HUES6 (cell line): ENCODE measurements at regions not wholly inside any gene's neighbourhood (a gene's known extent, or its start where the extent isn't known, plus 50 kb on each side); places are given as distances from the start of the nearest gene placed in this dataset.

ENCODE experiments used
- H3K27ac ChIP-seq: 2 replicates; pipeline ENCODE4 v1.7.0; 2013; ENCODE audit warnings: low read depth, mild to moderate bottlenecking, low read length, inconsistent platforms
- H3K27me3 ChIP-seq: 2 replicates; pipeline ENCODE4 v1.6.1; 2013; ENCODE audit warnings: low read length; ENCODE audit not compliant: control insufficient read depth, insufficient read depth
- H3K36me3 ChIP-seq: 2 replicates; pipeline ENCODE4 v1.6.1; 2013; ENCODE audit warnings: low read length; ENCODE audit not compliant: control insufficient read depth, insufficient read depth
- H3K4me1 ChIP-seq: 2 replicates; pipeline ENCODE4 v1.6.1; 2013; ENCODE audit warnings: low read length; ENCODE audit not compliant: control insufficient read depth, insufficient read depth
- H3K4me3 ChIP-seq: 2 replicates; pipeline ENCODE4 v1.5.1; 2013; ENCODE audit warnings: low read depth, low read length
- H3K9ac ChIP-seq: one replicate; pipeline ENCODE4 v1.6.1; 2013; ENCODE audit warnings: mild to moderate bottlenecking, low read length
- H3K9me3 ChIP-seq: 2 replicates; pipeline ENCODE4 v1.6.1; 2013; ENCODE audit warnings: low read depth, low read length; ENCODE audit not compliant: control insufficient read depth, insufficient read depth

DNA sequence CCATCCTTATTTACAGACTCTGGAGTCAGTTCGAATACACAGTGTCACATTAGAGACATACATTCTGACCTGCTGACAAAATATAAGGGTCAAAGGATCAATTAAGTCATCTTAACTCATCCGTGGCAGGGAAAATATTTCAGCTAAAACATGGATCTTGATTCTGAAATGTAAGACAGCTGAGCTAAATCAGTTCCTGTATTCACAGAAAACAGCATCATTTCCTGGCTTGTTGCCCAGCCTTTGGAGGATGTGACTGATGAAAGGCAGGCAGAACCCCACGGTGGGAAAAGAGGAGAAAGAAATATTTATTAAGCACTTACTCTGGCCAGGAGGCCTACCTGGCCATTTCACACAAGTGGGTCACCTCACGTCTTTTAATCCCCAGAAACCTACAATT lies 101.9 kb downstream of the GAS2L3 start:
- no peak overlapping the region for H3K9ac ChIP-seq
- no peaks in the 10 kb centered on the region for H3K9me3 ChIP-seq
- H3K4me3 ChIP-seq, result no peak overlapping the region
- H3K27ac ChIP-seq, result no peak overlapping the region
- H3K36me3 ChIP-seq, result no peaks in the 10 kb centered on the region
- no peaks in the 10 kb centered on the region for H3K27me3 ChIP-seq
- H3K4me1 ChIP-seq, result no peaks in the 10 kb centered on the region

DNA sequence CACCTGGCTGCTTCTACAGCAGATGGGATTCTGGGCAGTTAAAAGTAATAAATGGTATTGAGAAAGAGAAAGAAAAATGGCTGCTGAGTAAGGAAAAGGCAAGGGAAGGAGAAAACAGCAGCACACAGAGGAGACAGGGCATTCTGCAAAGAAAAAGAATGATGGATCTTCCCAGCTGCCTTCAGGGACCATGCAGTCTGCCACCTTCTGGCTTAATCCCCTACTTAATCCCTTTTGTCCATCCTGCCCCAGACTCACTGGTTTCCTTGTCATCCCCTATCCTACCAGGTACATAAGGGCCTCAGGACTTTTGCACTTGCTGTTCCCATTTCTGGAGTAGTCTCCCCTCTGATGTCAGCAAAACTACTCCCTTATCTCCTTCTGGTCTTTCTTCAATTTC lies 107.6 kb downstream of the GAS2L3 start:
- Histone ChIP-seq H3K9me3 (peaks cover 26% of the 10 kb centered on the region), H3K27ac (no peak overlapping the region), H3K4me1 (no peaks in the 10 kb centered on the region), H3K27me3 (no peaks in the 10 kb centered on the region), H3K36me3 (no peaks in the 10 kb centered on the region), H3K9ac (no peak overlapping the region), H3K4me3 (no peak overlapping the region)

DNA sequence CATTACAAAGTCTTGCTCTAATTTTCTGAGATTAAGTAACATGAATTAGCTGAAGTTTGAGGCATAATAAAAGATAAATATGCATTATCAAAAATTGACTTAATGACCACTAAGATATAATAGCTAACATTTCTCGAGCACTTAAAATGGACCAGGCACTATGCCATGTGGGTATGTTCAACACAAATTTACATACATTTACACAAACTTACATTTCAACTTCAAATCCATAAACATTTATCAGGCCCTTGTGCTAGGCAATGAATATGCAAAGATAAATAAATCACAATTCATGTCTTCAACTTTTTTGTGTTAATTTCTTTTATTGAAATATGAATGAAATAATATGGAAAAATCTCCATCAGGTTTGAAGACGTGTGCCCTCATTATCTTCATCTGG lies 108.7 kb downstream of the GAS2L3 start:
- H3K36me3 ChIP-seq, result no peaks in the 10 kb centered on the region
- H3K9ac ChIP-seq, result no peak overlapping the region
- no peak overlapping the region for H3K4me3 ChIP-seq
- H3K27me3 ChIP-seq, result no peaks in the 10 kb centered on the region
- H3K27ac ChIP-seq, result no peak overlapping the region
- H3K9me3 ChIP-seq, result peaks cover 26% of the 10 kb centered on the region
- H3K4me1 ChIP-seq, result no peaks in the 10 kb centered on the region

DNA sequence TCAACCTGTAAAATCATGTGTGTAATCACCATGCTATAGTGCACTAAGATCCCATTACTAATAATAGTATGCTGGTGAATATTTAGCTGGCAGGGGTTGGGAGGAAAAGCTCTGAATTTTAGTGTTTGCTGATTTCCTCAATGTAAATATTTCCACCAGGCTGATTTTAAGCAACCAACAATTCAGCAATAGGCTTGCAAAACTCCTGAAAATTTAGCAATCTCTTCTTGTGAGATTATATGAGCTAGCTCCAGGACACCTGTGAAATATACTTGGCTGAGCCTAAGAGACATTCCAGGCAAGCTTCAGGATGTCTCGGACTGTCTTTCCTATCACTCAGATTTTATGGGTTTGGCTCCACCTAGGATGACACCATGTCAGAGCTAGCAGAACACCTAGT lies 106.9 kb upstream of the ANO4 start:
- Histone ChIP-seq H3K4me1 (no peaks in the 10 kb centered on the region), H3K27me3 (no peaks in the 10 kb centered on the region), H3K4me3 (no peak overlapping the region), H3K36me3 (no peaks in the 10 kb centered on the region), H3K9ac (no peak overlapping the region), H3K9me3 (peaks cover 26% of the 10 kb centered on the region), H3K27ac (no peak overlapping the region)

DNA sequence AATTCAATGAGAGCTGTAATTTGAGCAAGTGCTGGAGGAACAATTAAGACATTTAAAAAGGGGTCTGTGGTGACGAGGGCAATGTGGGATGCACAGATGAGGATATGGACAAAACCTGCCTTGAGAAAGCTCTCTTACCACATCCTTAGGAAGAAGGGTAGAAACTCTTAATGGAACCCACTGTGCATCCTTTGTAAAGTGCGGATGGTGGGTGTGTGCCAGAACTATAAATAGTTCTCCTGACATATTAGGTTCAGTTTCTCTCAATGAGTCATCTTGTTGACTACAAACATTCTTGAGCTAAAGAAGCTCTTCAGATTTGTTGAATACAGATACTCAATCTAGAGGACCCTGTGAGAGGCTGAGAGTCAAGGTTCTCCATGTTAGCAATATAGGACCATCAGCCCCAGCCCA lies 106.1 kb upstream of the ANO4 start:
- H3K9ac ChIP-seq, result no peak overlapping the region
- no peak overlapping the region for H3K27ac ChIP-seq
- no peaks in the 10 kb centered on the region for H3K36me3 ChIP-seq
- no peaks in the 10 kb centered on the region for H3K4me1 ChIP-seq
- H3K4me3 ChIP-seq, result no peak overlapping the region
- peaks cover 24% of the 10 kb centered on the region for H3K9me3 ChIP-seq
- H3K27me3 ChIP-seq, result no peaks in the 10 kb centered on the region

DNA sequence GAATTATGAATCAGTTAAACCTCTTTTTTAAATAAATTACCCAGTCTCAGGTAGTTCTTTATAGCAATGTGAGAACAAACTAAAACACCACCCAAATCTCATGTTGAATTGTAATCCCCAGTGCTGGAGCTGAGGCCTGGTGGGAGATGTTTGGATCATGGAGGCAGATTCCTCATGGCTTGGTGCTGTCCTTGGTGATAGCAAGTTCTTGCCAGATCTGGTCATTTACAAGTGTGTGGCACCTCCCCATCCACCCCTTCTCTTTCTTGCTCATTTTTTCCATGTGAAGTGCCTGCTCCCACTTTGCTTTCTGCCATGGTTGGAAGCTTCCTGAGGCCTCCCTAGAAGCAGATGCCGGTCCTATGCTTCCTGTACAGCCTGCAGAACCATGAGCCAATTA lies 102.1 kb upstream of the ANO4 start:
- Histone ChIP-seq H3K4me1 (no peaks in the 10 kb centered on the region), H3K36me3 (no peaks in the 10 kb centered on the region), H3K9ac (no peak overlapping the region), H3K9me3 (no peaks in the 10 kb centered on the region), H3K4me3 (no peak overlapping the region), H3K27me3 (no peaks in the 10 kb centered on the region), H3K27ac (no peak overlapping the region)

DNA sequence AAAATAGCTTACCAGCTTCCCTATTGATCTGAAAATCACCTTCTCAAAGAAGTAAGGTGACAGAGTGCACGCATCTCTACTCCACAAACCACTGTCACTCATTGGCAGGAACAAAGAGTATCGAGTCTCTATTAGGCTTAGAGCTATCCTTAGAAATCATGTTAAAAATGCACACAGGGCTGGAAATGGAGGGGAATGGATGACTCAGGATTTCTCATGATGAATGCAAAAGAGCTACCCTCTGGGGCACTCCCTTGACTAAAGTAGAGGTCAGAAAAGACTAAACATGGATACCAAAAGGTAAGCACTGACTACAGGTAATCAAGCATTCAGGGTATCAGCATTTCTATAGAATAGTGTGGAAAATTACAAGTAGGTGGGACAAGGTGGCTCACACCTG lies 96.1 kb upstream of the ANO4 start:
- H3K27ac ChIP-seq, result no peak overlapping the region
- H3K36me3 ChIP-seq, result no peaks in the 10 kb centered on the region
- H3K4me3 ChIP-seq, result no peak overlapping the region
- H3K4me1 ChIP-seq, result no peaks in the 10 kb centered on the region
- H3K27me3 ChIP-seq, result no peaks in the 10 kb centered on the region
- H3K9ac ChIP-seq, result no peak overlapping the region
- H3K9me3 ChIP-seq, result no peaks in the 10 kb centered on the region

DNA sequence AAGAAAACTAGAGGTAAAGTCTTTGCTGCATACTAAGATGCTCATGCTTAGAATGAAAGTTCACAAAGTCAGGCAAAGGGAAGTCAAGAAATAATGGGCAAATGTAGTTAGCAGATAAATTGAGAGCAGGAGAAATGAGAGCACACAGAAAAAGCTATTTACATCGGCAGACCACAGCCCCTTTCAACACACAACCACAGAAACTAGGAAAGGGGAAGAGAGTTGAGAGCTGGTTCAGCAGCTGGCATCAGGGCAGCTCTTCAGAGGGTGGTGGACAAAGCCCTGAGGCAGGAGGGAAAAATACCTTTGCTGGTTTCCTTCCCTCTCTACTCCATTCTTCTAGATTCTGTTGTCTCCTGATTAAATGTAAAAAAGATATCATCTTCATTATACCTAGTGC lies 95.4 kb upstream of the ANO4 start:
- Histone ChIP-seq H3K4me1 (no peaks in the 10 kb centered on the region), H3K27ac (no peak overlapping the region), H3K9ac (no peak overlapping the region), H3K36me3 (no peaks in the 10 kb centered on the region), H3K9me3 (no peaks in the 10 kb centered on the region), H3K27me3 (no peaks in the 10 kb centered on the region), H3K4me3 (no peak overlapping the region)

DNA sequence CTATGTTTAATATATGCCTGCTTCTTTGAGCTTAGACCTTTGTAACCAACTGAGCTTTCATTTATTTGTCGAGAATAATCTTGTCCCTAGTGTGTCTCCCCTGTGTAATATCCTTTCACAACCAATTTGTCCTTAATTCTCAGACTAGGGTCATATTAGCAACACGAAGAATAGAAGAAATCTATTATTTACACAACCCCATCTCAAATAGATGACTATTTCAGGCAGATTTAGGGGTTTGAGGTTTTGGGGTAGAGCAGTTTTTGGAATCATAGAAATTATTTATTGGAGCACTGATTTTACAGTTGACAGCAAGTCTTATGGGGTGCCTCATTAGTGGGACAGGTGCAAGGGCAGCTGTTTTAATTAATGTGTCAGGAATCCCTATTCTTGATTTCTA lies 91.2 kb upstream of the ANO4 start:
- Histone ChIP-seq H3K9ac (no peak overlapping the region), H3K4me1 (no peaks in the 10 kb centered on the region), H3K27ac (no peak overlapping the region)

DNA sequence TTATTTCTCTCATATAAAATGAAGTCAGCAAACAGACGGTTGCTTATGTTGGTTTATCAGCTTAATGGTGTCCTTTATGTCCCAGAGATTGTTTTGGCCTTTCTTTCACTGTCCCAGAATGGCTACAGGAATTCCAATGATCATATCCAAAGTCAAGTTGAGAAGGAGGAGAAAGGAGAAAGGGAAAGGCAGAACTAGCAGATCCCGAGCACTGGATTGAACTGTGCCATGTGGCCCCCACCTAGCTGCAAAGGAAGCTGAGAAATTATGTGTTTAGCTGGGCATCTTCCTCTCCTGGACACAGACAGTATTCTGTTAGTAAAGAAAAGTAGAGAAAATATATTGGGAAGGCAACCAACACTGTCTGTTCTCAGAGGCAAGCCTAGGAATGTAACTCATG lies 90.7 kb upstream of the ANO4 start:
- Histone ChIP-seq H3K4me3 (no peak overlapping the region), H3K27me3 (no peaks in the 10 kb centered on the region), H3K27ac (no peak overlapping the region), H3K36me3 (no peaks in the 10 kb centered on the region), H3K4me1 (no peaks in the 10 kb centered on the region), H3K9ac (no peak overlapping the region), H3K9me3 (no peaks in the 10 kb centered on the region)

More for the DNA sequence above, 91.2 kb upstream of the ANO4 start:
- no peaks in the 10 kb centered on the region for H3K36me3 ChIP-seq
- no peaks in the 10 kb centered on the region for H3K27me3 ChIP-seq
- no peak overlapping the region for H3K4me3 ChIP-seq
- H3K9me3 ChIP-seq, result no peaks in the 10 kb centered on the region

DNA sequence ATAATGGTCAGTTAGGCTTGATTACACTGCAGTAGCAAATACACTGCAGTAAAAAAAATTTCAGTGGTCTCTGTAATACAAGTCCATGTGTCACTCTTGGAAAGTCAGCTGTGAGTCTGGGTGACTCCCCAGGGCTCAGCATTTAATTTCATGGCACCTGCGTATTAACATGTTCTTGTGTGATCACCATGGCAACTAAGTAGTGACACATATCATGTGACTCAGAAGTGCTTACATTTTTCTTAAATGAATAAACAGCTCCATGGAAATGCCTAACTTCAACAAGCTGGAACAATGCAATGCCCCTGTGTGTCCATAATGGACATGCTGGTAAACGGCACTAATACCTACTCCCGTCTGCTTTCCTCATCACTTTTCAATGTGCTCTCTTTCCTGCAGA lies 88.5 kb upstream of the ANO4 start:
- Histone ChIP-seq H3K9me3 (no peaks in the 10 kb centered on the region), H3K27me3 (no peaks in the 10 kb centered on the region), H3K4me1 (no peaks in the 10 kb centered on the region), H3K36me3 (no peaks in the 10 kb centered on the region), H3K9ac (no peak overlapping the region), H3K27ac (no peak overlapping the region), H3K4me3 (no peak overlapping the region)

DNA sequence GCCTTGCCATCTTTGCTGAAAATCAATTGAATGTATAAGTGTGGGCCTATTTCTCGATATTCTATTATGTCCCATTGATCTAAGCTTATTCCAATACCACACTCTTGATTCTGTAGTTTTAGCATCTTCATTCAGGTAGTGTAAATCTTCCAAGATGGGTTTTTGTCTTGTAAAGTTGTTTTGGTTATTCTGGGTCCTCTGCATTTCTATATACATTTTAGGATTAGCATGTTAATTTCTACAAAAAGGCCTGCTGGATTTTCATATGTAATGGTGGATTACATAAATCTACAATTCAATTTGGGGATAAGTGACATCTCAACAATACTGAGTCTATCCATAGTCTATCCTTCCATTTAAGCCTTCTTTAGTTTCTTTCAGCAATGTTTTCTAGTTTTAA lies 86.0 kb upstream of the ANO4 start:
- Histone ChIP-seq H3K4me3 (no peak overlapping the region), H3K36me3 (no peaks in the 10 kb centered on the region), H3K9ac (no peak overlapping the region)

More for the DNA sequence above, 86.0 kb upstream of the ANO4 start:
- no peaks in the 10 kb centered on the region for H3K4me1 ChIP-seq
- no peaks in the 10 kb centered on the region for H3K9me3 ChIP-seq
- H3K27me3 ChIP-seq, result no peaks in the 10 kb centered on the region
- H3K27ac ChIP-seq, result no peak overlapping the region
